PC-3 (cell line): ENCODE measurements at regions not wholly inside any gene's neighbourhood (a gene's known extent, or its start where the extent isn't known, plus 50 kb on each side); places are given as distances from the start of the nearest gene placed in this dataset.

Source experiments
- ATAC-seq: fragments of 200-7000 bp; cut with Tn5 transposase; 2 replicates; pipeline ENCODE4 v1.9.1; 2020; ENCODE audit warnings: mild to moderate bottlenecking, moderate library complexity
- BruUV-seq: library from RNA; stranded (reverse); fragments of 400-500 nt; replicated peaks from 2 replicates; lab custom pipeline; 2021; lab: Mats Ljungman, UMichigan
- CTCF ChIA-PET: fragments of 300-600 bp; sonication (Branson Sonifier 250); formaldehyde crosslinking; loops from one replicate; lab custom pipeline; 2022; ENCODE audit warnings: antibody characterized with exemption; lab: Charles Lee
- POLR2A ChIA-PET: fragments of 300-600 bp; sonication (Branson Sonifier 250); formaldehyde crosslinking; loops from one replicate; lab custom pipeline; 2022; ENCODE audit warnings: antibody characterized with exemption; ENCODE audit not compliant: unreplicated experiment; lab: Charles Lee
- DNase-seq: peaks from one replicate; pipeline ENCODE4 v3.0.0-alpha.2; 2015
- H2AFZ ChIP-seq: fragments of 300-600 bp; sonication (generic); 2 replicates; pipeline ENCODE4 v1.6.0; 2016; ENCODE audit warnings: antibody characterized with exemption, low read length
- H3F3A ChIP-seq: fragments of 300-600 bp; sonication (generic); one replicate; pipeline ENCODE4 v1.6.0; 2017; ENCODE audit warnings: antibody characterized with exemption, low read length, control low read depth, mild to moderate bottlenecking; ENCODE audit not compliant: unreplicated experiment
- H3K27ac ChIP-seq: fragments of 300-600 bp; sonication (generic); 2 replicates; pipeline ENCODE4 v1.5.1; 2016; ENCODE audit warnings: mild to moderate bottlenecking, low read length
- H3K27me3 ChIP-seq: fragments of 300-600 bp; sonication (generic); 2 replicates; pipeline ENCODE4 v1.6.1; 2016; ENCODE audit warnings: low read length, mixed read lengths
- H3K36me3 ChIP-seq: fragments of 300-600 bp; sonication (generic); 2 replicates; pipeline ENCODE4 v1.6.1; 2016; ENCODE audit warnings: low read depth, mixed run types, low read length, mixed read lengths
- H3K4me1 ChIP-seq: fragments of 300-600 bp; sonication (generic); 2 replicates; pipeline ENCODE4 v1.5.1; 2016; ENCODE audit warnings: low read length; ENCODE audit not compliant: insufficient read depth
- H3K4me2 ChIP-seq: fragments of 300-600 bp; sonication (generic); 2 replicates; pipeline ENCODE4 v1.6.0; 2016; ENCODE audit warnings: low read length
- H3K4me3 ChIP-seq: fragments of 300-600 bp; sonication (generic); 2 replicates; pipeline ENCODE4 v1.5.1; 2016; ENCODE audit warnings: mild to moderate bottlenecking, low read length, mixed read lengths
- H3K79me2 ChIP-seq: fragments of 300-600 bp; sonication (generic); 2 replicates; pipeline ENCODE4 v1.6.1; 2017; ENCODE audit warnings: low read length, mixed read lengths
- H3K9ac ChIP-seq: fragments of 300-600 bp; sonication (generic); 2 replicates; pipeline ENCODE4 v1.6.0; 2016; ENCODE audit warnings: mild to moderate bottlenecking, low read length
- H3K9me2 ChIP-seq: fragments of 300-600 bp; sonication (generic); replicated peaks from 2 replicates; pipeline ENCODE4 v1.6.1; 2016; ENCODE audit warnings: mixed run types, low read length, mixed read lengths
- H3K9me3 ChIP-seq: fragments of 300-600 bp; sonication (generic); 2 replicates; pipeline ENCODE4 v1.6.1; 2016; ENCODE audit warnings: low read length, mixed read lengths
- H4K20me1 ChIP-seq: fragments of 300-600 bp; sonication (generic); 2 replicates; pipeline ENCODE4 v1.6.1; 2016; ENCODE audit warnings: low read length, mixed read lengths
- CTCF ChIP-seq: fragments of 300-600 bp; sonication (generic); conservative IDR thresholded peaks from 2 replicates; pipeline ENCODE4 v1.5.1; 2017; ENCODE audit warnings: antibody characterized with exemption, low read depth, mild to moderate bottlenecking, low read length
- EZH2 ChIP-seq: fragments of 300-600 bp; sonication (generic); IDR thresholded peaks from one replicate; pipeline ENCODE4 v1.6.1; 2017; ENCODE audit warnings: antibody characterized with exemption, mild to moderate bottlenecking, low read length; ENCODE audit not compliant: unreplicated experiment
- EZH2phosphoT487 ChIP-seq: fragments of 300-600 bp; sonication (generic); IDR thresholded peaks from 2 replicates; pipeline ENCODE4 v1.6.1; 2018; ENCODE audit warnings: mild to moderate bottlenecking, antibody characterized with exemption, low read length, borderline replicate concordance
- intact Hi-C: fragments of 100-400 bp; cut with micrococcal nuclease; formaldehyde crosslinking; loops from 2 replicates; pipeline ENCODE4 v1.9.0; 2023

GRCh38 chr4:89379511-89380044 is 72.0 kb upstream of the GPRIN3 start:
- ATAC-seq (no peak), DNase-seq (no peak)
- Histone ChIP-seq H3K27ac (no peak overlapping the region), H3K9ac (no peak overlapping the region), H3K4me2 (no peak overlapping the region), H4K20me1 (no peaks in the 10 kb centered on the region), H3K36me3 (no peaks in the 10 kb centered on the region), H3K9me3 (no peaks in the 10 kb centered on the region), H3F3A (no peaks in the 10 kb centered on the region), H2AFZ (no peak overlapping the region), H3K79me2 (no peaks in the 10 kb centered on the region), H3K4me1 (no peaks in the 10 kb centered on the region), H3K4me3 (no peak overlapping the region), H3K27me3 (peaks cover 8% of the 10 kb centered on the region), H3K9me2 (no peaks in the 10 kb centered on the region)
- CTCF ChIA-PET, result no interaction called here
- intact Hi-C loops, result no loop called here
- no TSS peak for BruUV-seq
- TF ChIP-seq EZH2, result no peak
- TF ChIP-seq EZH2phosphoT487, result no peak
- TF ChIP-seq CTCF, result no peak
- POLR2A ChIA-PET, result no interaction called here

- no peak for ATAC-seq
- POLR2A ChIA-PET, result no interaction called here
- Histone ChIP-seq H3K36me3 (no peaks in the 10 kb centered on the region), H3K4me1 (no peaks in the 10 kb centered on the region), H3K4me2 (no peak overlapping the region), H3K9me3 (no peaks in the 10 kb centered on the region), H3K27me3 (peaks cover 24% of the 10 kb centered on the region), H4K20me1 (no peaks in the 10 kb centered on the region), H3K9me2 (no peaks in the 10 kb centered on the region), H3K27ac (no peak overlapping the region), H3K4me3 (no peak overlapping the region), H3F3A (no peaks in the 10 kb centered on the region), H3K79me2 (no peaks in the 10 kb centered on the region), H2AFZ (no peak overlapping the region), H3K9ac (no peak overlapping the region)
- TF ChIP-seq EZH2 (no peak), EZH2phosphoT487 (no peak), CTCF (no peak)
- intact Hi-C loops, result no loop called here
- BruUV-seq, result no TSS peak
- no peak for DNase-seq
- CTCF ChIA-PET, result no interaction called here
Measured at GRCh38 chr4:89373394-89373793, 65.8 kb upstream of the GPRIN3 start.

GRCh38 chr4:89371614-89372013 is 64.0 kb upstream of the GPRIN3 start:
- Histone ChIP-seq H3K27ac (no peak overlapping the region), H4K20me1 (no peaks in the 10 kb centered on the region), H3K4me1 (no peaks in the 10 kb centered on the region), H3K79me2 (no peaks in the 10 kb centered on the region), H3K9ac (no peak overlapping the region), H2AFZ (no peak overlapping the region), H3K9me2 (no peaks in the 10 kb centered on the region), H3K4me3 (no peak overlapping the region), H3K27me3 (peaks cover 24% of the 10 kb centered on the region), H3K4me2 (no peak overlapping the region), H3F3A (no peaks in the 10 kb centered on the region), H3K36me3 (no peaks in the 10 kb centered on the region), H3K9me3 (no peaks in the 10 kb centered on the region)
- DNase-seq, result no peak
- TF ChIP-seq CTCF, result no peak
- TF ChIP-seq EZH2phosphoT487, result no peak
- TF ChIP-seq EZH2, result no peak
- CTCF ChIA-PET, result no interaction called here
- POLR2A ChIA-PET, result no interaction called here
- intact Hi-C loops, result no loop called here
- no TSS peak for BruUV-seq
- no peak for ATAC-seq
